Activated T-cell treated with anti-CD3 and anti-CD28 coated beads, Interleukin-2, amount 50 U/mL, for 24 hours (primary cell): ENCODE measurements at regions not wholly inside any gene's neighbourhood (a gene's known extent, or its start where the extent isn't known, plus 50 kb on each side); places are given as distances from the start of the nearest gene placed in this dataset.
"Not testable (repeated sequence)": the region's sequence is repeated elsewhere in the genome, so short reads cannot be mapped to it uniquely, and the experiment has no call there.

Source experiments
- DNase-seq: peaks from one replicate; pipeline ENCODE4 v3.0.0-alpha.2; 2020
- H3K27ac Mint-ChIP-seq: 2 replicates; pipeline ENCODE4 v1.8.0; 2020; ENCODE audit warnings: mild to moderate bottlenecking, mixed read lengths
- H3K27me3 Mint-ChIP-seq: 2 replicates; pipeline ENCODE4 v1.8.0; 2020; ENCODE audit warnings: mixed read lengths
- H3K36me3 Mint-ChIP-seq: 2 replicates; pipeline ENCODE4 v1.8.0; 2020; ENCODE audit warnings: low read depth, mixed read lengths
- H3K4me1 Mint-ChIP-seq: 2 replicates; pipeline ENCODE4 v1.8.0; 2020; ENCODE audit warnings: low read depth, mixed read lengths
- H3K4me3 Mint-ChIP-seq: 2 replicates; pipeline ENCODE4 v1.8.0; 2020; ENCODE audit warnings: mild to moderate bottlenecking, moderate library complexity, mixed read lengths
- H3K9me3 Mint-ChIP-seq: 2 replicates; pipeline ENCODE4 v1.8.0; 2020; ENCODE audit warnings: mixed read lengths

GRCh38 chr12:9381619-9382018 lies 173.4 kb upstream of the PZP start:
- no peak for DNase-seq
- Mint-ChIP-seq H3K27me3 (no peaks in the 10 kb centered on the region), H3K9me3 (no peaks in the 10 kb centered on the region), H3K4me3 (no peak overlapping the region), H3K27ac (no peak overlapping the region), H3K36me3 (no peaks in the 10 kb centered on the region), H3K4me1 (no peaks in the 10 kb centered on the region)

- Mint-ChIP-seq H3K27ac (no peak overlapping the region), H3K4me1 (no peaks in the 10 kb centered on the region), H3K9me3 (no peaks in the 10 kb centered on the region), H3K27me3 (no peaks in the 10 kb centered on the region), H3K4me3 (no peak overlapping the region), H3K36me3 (no peaks in the 10 kb centered on the region)
- no peak for DNase-seq
Observed at GRCh38 chr12:9380650-9381049, 172.5 kb upstream of the PZP start.

- no peak for DNase-seq
- no peaks in the 10 kb centered on the region for H3K36me3 Mint-ChIP-seq
- H3K9me3 Mint-ChIP-seq = no peaks in the 10 kb centered on the region
- no peaks in the 10 kb centered on the region for H3K27me3 Mint-ChIP-seq
- no peak overlapping the region for H3K27ac Mint-ChIP-seq
- H3K4me1 Mint-ChIP-seq = no peaks in the 10 kb centered on the region
- H3K4me3 Mint-ChIP-seq = no peak overlapping the region
Observed at GRCh38 chr12:9379023-9379742, 171.0 kb upstream of the PZP start.

- Mint-ChIP-seq H3K27ac (no peak overlapping the region), H3K4me1 (no peaks in the 10 kb centered on the region), H3K4me3 (no peak overlapping the region), H3K36me3 (no peaks in the 10 kb centered on the region), H3K9me3 (no peaks in the 10 kb centered on the region), H3K27me3 (no peaks in the 10 kb centered on the region)
- DNase-seq = no peak
Observed at GRCh38 chr12:9378430-9378835, 170.2 kb upstream of the PZP start.

- Mint-ChIP-seq H3K27me3 (no peaks in the 10 kb centered on the region), H3K4me3 (no peak overlapping the region)
Observed at GRCh38 chr12:9372202-9372601, 164.0 kb upstream of the PZP start.

GRCh38 chr12:9367828-9368227 lies 159.6 kb upstream of the PZP start:
- no peak overlapping the region for H3K27ac Mint-ChIP-seq
- H3K27me3 Mint-ChIP-seq = peaks cover 13% of the 10 kb centered on the region
- H3K9me3 Mint-ChIP-seq = no peaks in the 10 kb centered on the region
- DNase-seq = no peak
- H3K4me1 Mint-ChIP-seq = peaks cover 41% of the 10 kb centered on the region
- H3K4me3 Mint-ChIP-seq = no peak overlapping the region
- no peaks in the 10 kb centered on the region for H3K36me3 Mint-ChIP-seq

More at GRCh38 chr12:9372202-9372601, 164.0 kb upstream of the PZP start:
- DNase-seq = no peak
- H3K36me3 Mint-ChIP-seq = no peaks in the 10 kb centered on the region
- H3K27ac Mint-ChIP-seq = no peak overlapping the region
- no peaks in the 10 kb centered on the region for H3K9me3 Mint-ChIP-seq
- peaks cover 9% of the 10 kb centered on the region for H3K4me1 Mint-ChIP-seq

GRCh38 chr12:9367201-9367600 lies 159.0 kb upstream of the PZP start:
- no peak overlapping the region for H3K4me3 Mint-ChIP-seq
- peaks cover 15% of the 10 kb centered on the region for H3K27me3 Mint-ChIP-seq
- H3K4me1 Mint-ChIP-seq = peaks cover 44% of the 10 kb centered on the region
- no peak overlapping the region for H3K27ac Mint-ChIP-seq
- H3K9me3 Mint-ChIP-seq = no peaks in the 10 kb centered on the region
- no peaks in the 10 kb centered on the region for H3K36me3 Mint-ChIP-seq
- no peak for DNase-seq

- H3K27ac Mint-ChIP-seq = peak overlapping the region; percentile 91
- H3K4me3 Mint-ChIP-seq = peak overlapping the region; percentile 39
- H3K4me1 Mint-ChIP-seq = peaks cover 49% of the 10 kb centered on the region
- H3K36me3 Mint-ChIP-seq = no peaks in the 10 kb centered on the region
- H3K9me3 Mint-ChIP-seq = no peaks in the 10 kb centered on the region
- DNase-seq = no peak
- H3K27me3 Mint-ChIP-seq = peaks cover 23% of the 10 kb centered on the region
Observed at GRCh38 chr12:9365296-9365695, 157.1 kb upstream of the PZP start.

GRCh38 chr12:9364224-9365176 lies 156.3 kb upstream of the PZP start:
- Mint-ChIP-seq H3K4me3 (peak overlapping the region; percentile 39), H3K4me1 (peaks cover 49% of the 10 kb centered on the region), H3K36me3 (no peaks in the 10 kb centered on the region), H3K27me3 (peaks cover 23% of the 10 kb centered on the region), H3K9me3 (no peaks in the 10 kb centered on the region), H3K27ac (peak overlapping the region; percentile 91)
- peak; percentile 67 for DNase-seq

- Mint-ChIP-seq H3K27ac (no peak overlapping the region), H3K36me3 (no peaks in the 10 kb centered on the region), H3K9me3 (no peaks in the 10 kb centered on the region), H3K4me3 (no peak overlapping the region), H3K27me3 (peaks cover 23% of the 10 kb centered on the region), H3K4me1 (peaks cover 48% of the 10 kb centered on the region)
- no peak for DNase-seq
Observed at GRCh38 chr12:9363145-9363544, 154.9 kb upstream of the PZP start.

GRCh38 chr12:9361879-9362326 lies 153.7 kb upstream of the PZP start:
- no peak for DNase-seq
- Mint-ChIP-seq H3K4me1 (peaks cover 40% of the 10 kb centered on the region), H3K36me3 (no peaks in the 10 kb centered on the region), H3K4me3 (no peak overlapping the region), H3K27ac (peak overlapping the region; percentile 41), H3K27me3 (peaks cover 23% of the 10 kb centered on the region), H3K9me3 (no peaks in the 10 kb centered on the region)

- not testable (repeated sequence) for H3K4me3 Mint-ChIP-seq, H3K4me1 Mint-ChIP-seq, H3K27me3 Mint-ChIP-seq, H3K36me3 Mint-ChIP-seq, DNase-seq
- Mint-ChIP-seq H3K9me3 (peaks cover 23% of the 10 kb centered on the region), H3K27ac (peak overlapping the region; percentile 65)
Observed at GRCh38 chr12:9354009-9354754, 146.0 kb upstream of the PZP start.

GRCh38 chr12:9351136-9351535 lies 142.9 kb upstream of the PZP start:
- DNase-seq = no peak
- no peak overlapping the region for H3K4me3 Mint-ChIP-seq
- H3K36me3 Mint-ChIP-seq = peaks cover 7% of the 10 kb centered on the region
- peaks cover 17% of the 10 kb centered on the region for H3K4me1 Mint-ChIP-seq
- H3K9me3 Mint-ChIP-seq = peaks cover 21% of the 10 kb centered on the region
- H3K27ac Mint-ChIP-seq = no peak overlapping the region
- no peaks in the 10 kb centered on the region for H3K27me3 Mint-ChIP-seq
